HL-60 (cell line): ENCODE measurements at regions not wholly inside any gene's neighbourhood (a gene's known extent, or its start where the extent isn't known, plus 50 kb on each side); places are given as distances from the start of the nearest gene placed in this dataset.

Experiments used
- DNase-seq, 2 experiments: peaks; one replicate each; pipeline ENCODE4 v3.0.0-alpha.2; 2010 to 2020; ENCODE audit warnings: low read depth in 1 of 2, low spot score in 1 of 2
- H3K27ac ChIP-seq: fragments of 250-450 bp; sonication (Bioruptor Pico); replicated peaks from 2 replicates; pipeline ENCODE4 v1.5.1; 2020; ENCODE audit warnings: mild to moderate bottlenecking, moderate library complexity
- H3K27me3 ChIP-seq: fragments of 250-450 bp; sonication (Bioruptor Pico); 2 replicates; pipeline ENCODE4 v1.5.1; 2021; ENCODE audit warnings: mild to moderate bottlenecking, moderate library complexity; ENCODE audit not compliant: insufficient read depth, poor library complexity, severe bottlenecking
- H3K4me3 ChIP-seq: replicated peaks from 2 replicates; pipeline ENCODE4 v1.5.1; 2011; ENCODE audit warnings: mild to moderate bottlenecking, control low read depth, low read length; ENCODE audit not compliant: insufficient read depth
- GABPA ChIP-seq: IDR thresholded peaks from 2 replicates; pipeline ENCODE4 v1.6.1; 2012; ENCODE audit warnings: low read depth
- POLR2AphosphoS5 ChIP-seq: IDR thresholded peaks from 2 replicates; pipeline ENCODE4 v1.6.1; 2012; ENCODE audit warnings: low read depth
- SPI1 ChIP-seq: IDR thresholded peaks from 2 replicates; pipeline ENCODE4 v1.6.1; 2012; ENCODE audit warnings: low read depth, mild to moderate bottlenecking, borderline replicate concordance
- TF ChIP-seq, protein P1 (sequence below): IDR thresholded peaks from 2 replicates; pipeline ENCODE4 v1.6.1; 2012; ENCODE audit warnings: low read depth; ENCODE audit not compliant: insufficient replicate concordance
- TF ChIP-seq, protein P2 (sequence below): IDR thresholded peaks from one replicate; pipeline ENCODE4 v1.5.1; 2011; ENCODE audit warnings: low read length, control low read depth, inconsistent platforms; ENCODE audit not compliant: insufficient read depth

DNA sequence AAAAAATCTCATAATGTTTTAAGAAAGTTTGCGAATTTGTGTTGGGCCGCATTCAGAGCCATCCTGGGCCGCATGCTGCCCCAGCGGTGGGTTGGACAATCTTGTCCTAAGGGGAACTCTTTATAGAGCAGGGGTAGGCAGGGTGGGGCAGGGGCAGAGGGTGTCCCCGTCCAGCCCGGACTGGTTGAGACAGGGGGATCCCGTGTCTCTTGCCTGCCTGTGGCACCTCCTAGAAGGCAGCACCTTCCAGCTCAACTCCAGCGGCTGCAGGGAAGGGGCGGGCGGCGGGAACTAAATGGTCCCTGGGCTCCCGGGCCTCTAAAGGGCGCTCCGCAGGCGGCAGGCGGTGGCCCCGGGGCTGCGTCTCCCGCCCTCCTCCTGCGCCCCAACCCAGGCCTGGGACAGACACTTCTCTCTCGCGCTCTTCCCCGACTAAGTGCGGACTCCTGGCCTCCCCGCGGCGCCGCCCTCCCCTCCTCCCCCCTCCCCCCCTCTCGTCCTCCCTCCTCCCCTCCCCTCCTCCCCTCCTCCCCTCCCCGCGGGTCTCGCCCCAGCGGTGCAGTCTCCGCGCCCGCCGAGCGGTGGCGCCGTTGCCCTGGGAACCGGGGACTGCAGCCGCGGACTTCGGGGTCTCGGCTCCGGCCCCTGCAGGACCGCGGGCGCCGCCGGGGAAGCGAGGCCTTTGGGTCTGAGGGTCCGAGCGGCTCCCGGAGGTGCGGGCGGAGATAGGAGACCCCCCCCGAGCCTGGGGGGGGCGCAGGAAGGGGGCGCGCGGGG, 132.6 kb downstream of the MRPL36 start:
- DNase-seq, result no peak
- Histone ChIP-seq H3K27me3 (peaks cover 18% of the 10 kb centered on the region), H3K27ac (no peak overlapping the region), H3K4me3 (no peak overlapping the region)
- TF ChIP-seq, protein P1, sequence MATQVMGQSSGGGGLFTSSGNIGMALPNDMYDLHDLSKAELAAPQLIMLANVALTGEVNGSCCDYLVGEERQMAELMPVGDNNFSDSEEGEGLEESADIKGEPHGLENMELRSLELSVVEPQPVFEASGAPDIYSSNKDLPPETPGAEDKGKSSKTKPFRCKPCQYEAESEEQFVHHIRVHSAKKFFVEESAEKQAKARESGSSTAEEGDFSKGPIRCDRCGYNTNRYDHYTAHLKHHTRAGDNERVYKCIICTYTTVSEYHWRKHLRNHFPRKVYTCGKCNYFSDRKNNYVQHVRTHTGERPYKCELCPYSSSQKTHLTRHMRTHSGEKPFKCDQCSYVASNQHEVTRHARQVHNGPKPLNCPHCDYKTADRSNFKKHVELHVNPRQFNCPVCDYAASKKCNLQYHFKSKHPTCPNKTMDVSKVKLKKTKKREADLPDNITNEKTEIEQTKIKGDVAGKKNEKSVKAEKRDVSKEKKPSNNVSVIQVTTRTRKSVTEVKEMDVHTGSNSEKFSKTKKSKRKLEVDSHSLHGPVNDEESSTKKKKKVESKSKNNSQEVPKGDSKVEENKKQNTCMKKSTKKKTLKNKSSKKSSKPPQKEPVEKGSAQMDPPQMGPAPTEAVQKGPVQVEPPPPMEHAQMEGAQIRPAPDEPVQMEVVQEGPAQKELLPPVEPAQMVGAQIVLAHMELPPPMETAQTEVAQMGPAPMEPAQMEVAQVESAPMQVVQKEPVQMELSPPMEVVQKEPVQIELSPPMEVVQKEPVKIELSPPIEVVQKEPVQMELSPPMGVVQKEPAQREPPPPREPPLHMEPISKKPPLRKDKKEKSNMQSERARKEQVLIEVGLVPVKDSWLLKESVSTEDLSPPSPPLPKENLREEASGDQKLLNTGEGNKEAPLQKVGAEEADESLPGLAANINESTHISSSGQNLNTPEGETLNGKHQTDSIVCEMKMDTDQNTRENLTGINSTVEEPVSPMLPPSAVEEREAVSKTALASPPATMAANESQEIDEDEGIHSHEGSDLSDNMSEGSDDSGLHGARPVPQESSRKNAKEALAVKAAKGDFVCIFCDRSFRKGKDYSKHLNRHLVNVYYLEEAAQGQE, result no peak
- TF ChIP-seq POLR2AphosphoS5 (no peak), SPI1 (no peak), GABPA (no peak)
- TF ChIP-seq, protein P2, sequence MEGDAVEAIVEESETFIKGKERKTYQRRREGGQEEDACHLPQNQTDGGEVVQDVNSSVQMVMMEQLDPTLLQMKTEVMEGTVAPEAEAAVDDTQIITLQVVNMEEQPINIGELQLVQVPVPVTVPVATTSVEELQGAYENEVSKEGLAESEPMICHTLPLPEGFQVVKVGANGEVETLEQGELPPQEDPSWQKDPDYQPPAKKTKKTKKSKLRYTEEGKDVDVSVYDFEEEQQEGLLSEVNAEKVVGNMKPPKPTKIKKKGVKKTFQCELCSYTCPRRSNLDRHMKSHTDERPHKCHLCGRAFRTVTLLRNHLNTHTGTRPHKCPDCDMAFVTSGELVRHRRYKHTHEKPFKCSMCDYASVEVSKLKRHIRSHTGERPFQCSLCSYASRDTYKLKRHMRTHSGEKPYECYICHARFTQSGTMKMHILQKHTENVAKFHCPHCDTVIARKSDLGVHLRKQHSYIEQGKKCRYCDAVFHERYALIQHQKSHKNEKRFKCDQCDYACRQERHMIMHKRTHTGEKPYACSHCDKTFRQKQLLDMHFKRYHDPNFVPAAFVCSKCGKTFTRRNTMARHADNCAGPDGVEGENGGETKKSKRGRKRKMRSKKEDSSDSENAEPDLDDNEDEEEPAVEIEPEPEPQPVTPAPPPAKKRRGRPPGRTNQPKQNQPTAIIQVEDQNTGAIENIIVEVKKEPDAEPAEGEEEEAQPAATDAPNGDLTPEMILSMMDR, result no peak

DNA sequence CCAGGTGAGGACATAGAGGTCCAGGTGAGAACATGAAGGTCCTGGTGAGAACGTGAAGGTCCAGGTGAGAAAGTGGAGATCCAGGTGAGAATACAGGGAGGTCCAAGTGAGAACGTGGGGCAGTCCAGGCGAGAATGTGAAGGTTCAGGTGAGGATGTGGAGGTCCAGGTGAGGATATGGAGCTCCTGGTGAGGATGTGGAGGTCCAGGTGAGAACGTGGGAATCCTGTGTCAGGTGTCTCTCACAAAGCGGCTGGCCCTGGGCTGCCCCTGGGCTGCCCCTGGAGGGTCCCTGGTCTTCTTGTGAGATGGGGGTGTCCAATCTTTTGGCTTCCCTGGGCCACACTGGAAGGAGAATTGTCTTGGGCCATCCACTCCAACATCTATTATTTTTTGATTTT, 133.4 kb downstream of the MRPL36 start:
- TF ChIP-seq GABPA (no peak), POLR2AphosphoS5 (no peak), SPI1 (no peak)
- TF ChIP-seq, protein P1, result no peak
- TF ChIP-seq, protein P2, result no peak
- Histone ChIP-seq H3K4me3 (no peak overlapping the region), H3K27ac (no peak overlapping the region), H3K27me3 (peaks cover 18% of the 10 kb centered on the region)
- no peak for DNase-seq

DNA sequence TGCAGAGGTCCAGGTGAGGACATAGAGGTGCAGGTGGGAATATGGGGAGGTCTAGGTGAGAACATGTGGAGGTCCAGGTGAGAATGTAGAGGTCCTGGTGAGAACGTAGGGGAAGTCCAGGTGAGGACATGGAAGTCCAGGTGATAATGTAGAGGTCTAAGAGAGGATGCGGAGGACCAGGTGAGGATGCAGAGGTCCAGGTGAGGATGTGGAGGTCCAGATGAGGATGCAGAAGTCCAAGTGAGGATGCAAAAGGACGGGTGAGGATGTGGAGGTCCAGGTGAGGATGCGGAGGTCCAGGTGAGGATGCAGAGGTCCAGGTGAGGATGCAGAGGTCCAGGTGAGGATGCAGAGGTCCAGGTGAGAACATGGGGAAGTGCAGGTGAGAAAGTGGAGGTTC, 133.8 kb downstream of the MRPL36 start:
- no peak for DNase-seq
- TF ChIP-seq, protein P2, result no peak
- TF ChIP-seq SPI1 (no peak), GABPA (no peak), POLR2AphosphoS5 (no peak)
- TF ChIP-seq, protein P1, result no peak
- H3K4me3 ChIP-seq, result no peak overlapping the region
- no peak overlapping the region for H3K27ac ChIP-seq
- H3K27me3 ChIP-seq, result peaks cover 18% of the 10 kb centered on the region
